ENCODE measurements at regions not wholly inside any gene's neighbourhood (a gene's known extent, or its start where the extent isn't known, plus 50 kb on each side); places are given as distances from the start of the nearest gene placed in this dataset.
"Not testable (repeated sequence)": the region's sequence is repeated elsewhere in the genome, so short reads cannot be mapped to it uniquely, and the experiment has no call there.

DNA sequence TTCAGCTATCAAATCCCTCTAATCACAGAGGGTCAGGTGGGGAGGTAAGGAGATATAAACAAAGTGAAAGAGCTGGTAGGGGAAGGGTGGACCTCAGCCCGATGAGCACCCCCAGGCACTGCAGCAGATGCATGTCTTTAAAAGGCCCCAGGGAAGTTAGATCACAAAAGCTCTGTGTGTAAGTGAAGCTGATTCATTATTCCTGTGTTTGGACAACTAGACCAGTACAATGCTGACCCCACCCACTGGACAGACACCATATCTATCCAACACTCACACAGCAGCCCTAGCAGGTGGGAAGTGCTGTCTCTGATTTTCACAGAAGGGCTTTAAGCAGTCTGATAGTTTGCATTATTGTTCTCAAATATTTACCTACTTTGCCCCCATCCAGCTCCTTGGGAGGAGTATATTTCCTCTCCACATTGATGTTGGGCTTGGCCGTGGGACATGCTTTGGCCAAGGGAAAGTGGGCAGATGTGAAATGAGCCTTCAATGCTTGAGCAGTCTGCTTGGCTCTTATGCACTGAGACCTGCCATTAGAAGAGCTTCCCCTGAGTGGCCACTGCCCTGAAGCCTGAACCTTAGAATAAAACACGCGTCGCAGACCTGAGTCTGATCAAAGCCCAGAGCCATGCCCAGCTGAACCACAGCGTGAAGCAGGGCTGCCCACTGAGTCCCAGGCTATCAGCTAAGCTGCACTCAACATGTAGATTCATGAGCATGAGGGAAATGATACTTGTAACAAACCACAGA lies 111.4 kb downstream of the COPS8 start:
- no peak for DNase-seq

DNA sequence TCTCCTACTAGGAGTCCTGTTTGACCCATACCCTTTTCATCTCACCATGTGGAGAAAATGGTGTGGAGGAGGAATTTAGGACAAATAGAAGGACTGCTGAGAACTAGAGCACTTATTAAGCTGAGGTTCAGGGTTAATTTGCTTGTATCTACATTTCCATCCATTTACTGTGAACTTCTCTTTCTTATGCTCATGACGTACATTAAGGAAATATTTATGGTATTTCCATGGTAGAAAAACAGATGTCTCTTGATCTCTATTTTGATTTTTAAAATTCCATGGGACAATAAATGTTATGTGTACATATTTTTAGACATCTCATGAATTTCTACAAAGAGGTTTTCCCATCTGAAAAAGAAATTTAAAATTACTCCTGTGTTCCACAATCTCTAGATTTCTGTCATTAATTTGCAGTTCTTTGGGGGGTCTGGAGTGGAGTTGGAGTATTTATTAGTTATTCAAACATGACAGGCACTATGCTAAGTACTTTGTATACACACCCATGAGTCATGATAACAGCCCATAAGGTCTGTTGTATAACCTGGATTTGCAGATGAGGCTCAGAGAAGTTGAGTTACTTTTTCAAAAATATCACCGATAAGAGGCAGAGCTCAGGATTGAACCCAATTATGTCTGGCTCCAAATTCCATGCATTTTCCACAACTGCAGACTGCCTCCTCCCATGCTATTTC lies 112.6 kb downstream of the COPS8 start:
- no peak for DNase-seq

DNA sequence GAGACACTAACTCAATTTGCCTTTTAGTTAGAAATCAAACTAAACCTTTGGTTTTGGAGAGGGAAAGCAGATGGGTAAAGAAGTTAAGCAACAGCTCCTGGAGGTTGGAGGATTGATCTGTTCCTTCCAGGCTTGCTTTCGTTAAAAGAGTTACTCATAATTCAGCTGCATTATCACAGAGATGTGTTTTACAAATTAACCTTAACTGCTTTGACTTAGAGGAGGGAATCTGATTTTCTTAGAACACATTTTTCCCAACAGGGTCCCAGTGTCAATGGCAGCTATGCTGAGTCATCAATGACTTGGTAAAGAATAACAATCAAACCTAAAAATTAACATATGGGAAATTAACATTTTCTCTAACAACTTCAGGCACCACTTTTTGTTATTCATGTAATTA lies 113.4 kb downstream of the COPS8 start:
- DNase-seq: no peak

DNA sequence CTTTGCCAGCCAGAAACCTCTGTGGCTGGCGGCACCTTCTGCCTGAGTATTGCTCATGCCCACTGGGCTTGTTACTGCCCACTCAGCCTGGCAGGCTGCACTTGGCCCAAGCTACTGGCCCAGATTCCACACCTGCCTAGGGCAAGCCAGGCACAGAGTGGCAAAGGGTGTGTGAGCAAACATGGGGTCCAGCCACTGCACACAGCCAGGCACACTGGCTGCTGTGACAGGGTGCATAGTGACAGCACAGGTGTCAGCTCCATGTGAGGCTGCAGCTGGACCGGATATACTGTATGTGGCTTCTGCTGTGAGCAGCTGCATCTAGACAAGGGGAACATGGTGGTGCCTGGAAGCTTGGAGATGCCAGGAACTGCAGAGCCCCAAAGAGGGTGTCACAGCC lies 113.9 kb downstream of the COPS8 start:
- DNase-seq: no peak

DNA sequence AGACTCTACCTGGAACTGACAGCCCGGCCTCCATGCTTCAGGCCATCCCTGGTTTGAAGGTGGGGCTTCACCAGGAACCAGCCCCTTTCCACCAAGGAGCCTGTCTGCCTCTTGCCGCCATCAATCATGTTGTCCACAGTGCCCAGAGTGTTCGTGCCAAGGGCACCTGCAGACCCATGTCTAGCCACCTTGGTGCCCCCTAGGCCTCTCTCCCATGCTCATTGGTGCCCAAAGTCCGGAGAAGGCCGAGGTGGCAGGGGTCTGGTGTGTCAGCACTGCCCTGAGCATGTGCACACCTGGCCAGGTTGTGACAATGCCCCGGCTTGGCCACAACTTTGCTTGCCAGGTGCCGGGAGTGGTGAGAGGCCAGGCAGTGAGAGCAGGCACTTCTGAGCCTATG lies 114.8 kb downstream of the COPS8 start:
- DNase-seq: no peak

DNA sequence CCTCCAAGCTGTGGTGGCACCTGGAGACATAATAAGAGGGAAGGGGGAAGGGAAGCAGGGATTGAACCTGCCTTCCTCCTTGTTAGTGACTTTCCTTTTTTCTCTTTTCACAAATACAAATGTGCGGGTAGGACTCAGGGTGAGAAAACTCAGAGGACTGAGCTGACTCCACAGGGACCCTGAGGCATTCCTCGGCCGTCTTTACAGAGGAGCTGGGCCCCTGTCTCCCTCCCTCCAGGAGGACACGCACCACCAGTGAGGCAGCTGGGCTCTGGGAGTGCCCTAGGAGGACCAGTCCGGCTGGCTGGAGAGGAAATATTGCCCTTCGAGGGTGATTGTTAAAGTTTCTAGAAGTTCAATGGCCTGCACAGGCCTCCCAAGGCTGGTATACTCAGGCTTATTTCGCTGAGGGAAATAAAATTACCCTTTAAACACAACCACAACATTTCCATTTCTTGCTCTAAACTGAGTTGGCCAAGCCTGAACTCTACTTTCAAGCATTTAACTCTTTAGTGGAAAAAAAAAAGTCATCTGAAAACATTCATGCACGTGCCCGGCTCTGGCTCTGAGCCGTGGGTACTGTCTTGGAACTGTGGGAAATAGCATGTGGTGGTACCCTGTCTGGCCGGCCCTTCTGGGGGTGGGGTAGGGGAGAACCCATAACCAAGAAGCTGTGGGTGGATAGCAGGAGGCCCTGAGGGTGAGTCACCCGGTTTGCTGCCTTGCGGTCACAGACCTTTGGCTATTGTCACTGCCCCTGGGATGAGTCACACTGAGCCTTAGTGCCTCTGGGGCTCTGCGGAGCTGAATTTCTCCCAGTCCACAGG lies 116.0 kb downstream of the COPS8 start:
- DNase-seq: no peak

DNA sequence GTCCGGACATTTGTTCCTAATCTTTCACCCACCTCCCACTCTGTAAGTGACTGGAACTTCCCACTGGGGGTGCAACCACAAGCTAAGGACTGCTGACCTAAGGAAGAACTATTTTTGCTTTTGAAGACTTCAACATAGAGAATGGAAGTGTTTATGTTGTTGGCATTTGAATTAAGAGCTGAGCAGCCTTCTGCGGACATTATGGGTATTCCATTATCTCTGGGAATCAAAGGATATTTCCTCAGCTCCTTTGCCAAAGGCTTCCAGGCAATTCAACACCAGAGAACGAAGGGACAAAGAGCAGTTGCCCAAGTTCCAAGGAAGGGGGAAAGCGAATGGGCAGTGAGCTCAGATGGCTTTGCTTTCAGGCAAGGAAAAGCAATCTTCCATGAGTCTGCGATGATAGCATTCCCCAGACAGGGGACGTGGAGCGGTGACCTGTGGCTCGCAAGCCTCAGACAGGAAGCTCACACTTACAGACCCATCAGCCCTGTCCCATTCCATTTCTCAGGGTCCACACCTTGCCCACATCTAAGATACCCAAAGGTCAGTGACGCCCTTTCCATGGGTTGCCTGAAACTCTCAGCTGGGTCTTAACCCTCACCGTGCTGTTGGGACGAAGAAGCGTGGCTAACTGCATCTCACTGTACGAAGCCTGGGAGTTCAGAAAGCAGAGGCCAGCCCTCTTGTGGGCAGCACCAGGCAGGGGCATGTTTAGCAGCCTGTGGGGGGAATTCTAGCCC lies 116.8 kb downstream of the COPS8 start:
- no peak for DNase-seq

DNA sequence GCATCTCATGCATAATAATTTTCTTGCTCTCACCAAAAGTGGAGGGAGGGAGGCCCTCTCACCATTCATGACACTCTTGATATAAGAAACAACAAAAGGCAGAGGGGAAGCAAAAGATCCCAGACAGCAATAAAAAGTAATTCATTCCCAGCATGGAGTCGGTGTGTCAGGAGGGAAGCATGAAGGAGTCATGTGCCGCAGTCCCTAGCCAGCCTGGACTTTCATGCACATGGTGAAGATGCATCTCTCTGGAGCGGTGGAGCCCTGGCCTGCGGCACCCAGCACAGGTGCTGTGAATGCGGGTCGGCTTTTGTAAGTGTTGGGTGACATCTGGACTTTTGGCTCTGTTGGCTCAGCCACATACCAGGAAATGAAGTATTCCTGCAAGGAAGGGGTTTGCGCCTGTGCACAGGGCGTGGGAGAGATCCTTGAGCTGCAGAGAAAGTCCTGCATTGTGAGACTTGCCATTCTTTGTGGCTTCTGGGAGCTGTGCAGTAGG lies 119.4 kb downstream of the COPS8 start:
- DNase-seq: no peak

DNA sequence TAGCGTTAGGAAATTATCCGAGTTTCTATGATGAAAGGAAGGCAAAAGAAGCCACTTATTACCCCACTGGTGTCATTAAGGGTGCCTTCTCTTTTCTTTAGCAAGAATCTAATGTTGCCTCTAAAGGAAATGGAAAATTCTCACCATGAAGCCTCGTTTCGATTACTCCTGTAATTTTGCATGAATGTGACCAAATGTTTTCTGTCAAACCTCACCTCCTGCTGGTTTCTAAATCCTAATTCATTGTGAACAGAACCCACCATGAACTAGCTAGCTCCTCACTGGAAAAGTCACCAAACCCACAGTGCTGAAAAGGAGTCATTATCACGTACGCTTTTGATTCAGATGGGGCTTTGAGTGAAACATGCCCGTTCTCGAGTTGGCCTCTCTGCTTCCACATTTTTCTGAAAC lies 119.9 kb downstream of the COPS8 start:
- no peak for DNase-seq

DNA sequence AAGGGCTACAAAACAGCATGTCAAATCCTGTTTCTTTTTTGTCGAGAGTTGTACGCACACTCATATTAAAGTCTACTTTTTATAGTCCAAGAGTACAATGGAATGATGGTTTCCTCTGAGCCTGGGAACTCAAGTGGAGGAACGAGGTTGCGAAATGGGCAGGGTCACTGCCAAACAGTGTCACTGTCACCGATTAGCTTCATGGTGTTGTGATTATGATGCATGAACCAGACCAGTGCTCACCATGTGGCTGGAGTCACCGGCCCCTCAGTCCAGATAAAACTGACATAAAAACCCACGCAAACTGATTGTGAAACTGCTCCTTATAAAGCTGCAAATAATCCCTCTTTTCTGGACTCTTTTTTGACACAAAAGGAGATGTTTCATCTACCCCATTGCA lies 122.0 kb downstream of the COPS8 start:
- DNase-seq: no peak

DNA sequence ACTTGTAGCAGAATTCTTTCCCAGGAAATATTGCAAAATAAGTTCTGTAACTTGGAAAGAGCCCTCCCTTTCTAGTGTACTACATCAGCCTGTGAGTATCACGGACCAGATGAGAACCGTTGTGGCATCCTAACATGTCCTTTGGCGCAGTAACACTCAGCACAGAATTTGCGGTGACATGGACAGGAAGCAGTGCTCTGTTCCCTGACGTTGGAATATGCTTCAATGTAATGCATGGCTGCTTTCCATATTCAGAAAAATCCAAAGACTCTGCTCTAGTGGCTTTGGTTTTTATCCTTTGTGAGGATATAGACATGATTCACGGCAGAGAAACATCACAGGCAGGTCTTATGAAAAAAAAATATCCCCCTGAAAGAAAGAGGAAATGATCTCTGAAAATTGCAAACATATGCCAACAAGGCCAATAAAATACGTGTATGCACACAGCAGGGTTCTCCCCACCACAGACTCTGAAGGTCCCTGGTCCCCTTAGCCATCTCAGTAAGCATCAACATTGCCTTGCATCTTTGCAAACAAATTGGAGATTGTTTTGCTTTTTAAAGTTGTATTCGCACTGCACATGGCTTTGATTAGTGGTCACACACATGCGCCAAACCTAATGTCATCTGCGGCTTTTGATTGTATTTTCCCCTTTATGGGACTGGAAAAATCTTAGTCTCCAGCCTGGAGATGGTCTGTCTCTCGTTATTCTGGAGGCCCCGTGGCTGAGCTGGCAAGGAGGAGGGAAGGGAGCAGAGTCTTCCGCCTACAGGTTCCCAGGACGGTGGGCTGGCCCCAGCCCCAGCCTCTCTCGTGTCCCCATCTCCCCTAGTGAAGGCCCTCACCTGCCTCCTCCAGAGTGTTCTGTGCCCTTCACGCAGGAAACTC lies 122.9 kb downstream of the COPS8 start:
- DNase-seq: no peak

DNA sequence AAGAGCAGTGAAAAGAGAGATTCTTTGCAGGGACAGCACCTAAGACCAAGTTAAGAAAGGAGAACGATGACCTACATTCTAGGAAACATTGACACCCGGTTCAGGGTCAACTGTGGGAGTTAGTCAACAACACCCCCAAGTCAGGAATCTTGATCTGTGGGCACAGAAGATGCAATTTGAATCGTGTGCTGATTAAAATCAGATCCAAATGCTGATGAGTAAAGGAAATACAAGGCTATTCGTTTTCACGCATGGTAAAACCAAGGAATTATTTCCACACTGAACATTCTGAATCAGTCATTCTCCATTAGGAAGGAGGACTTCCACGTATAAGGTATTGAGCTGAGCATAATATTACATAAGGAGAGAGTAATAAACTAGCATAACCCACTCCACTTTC lies 124.2 kb downstream of the COPS8 start:
- no peak for DNase-seq

DNA sequence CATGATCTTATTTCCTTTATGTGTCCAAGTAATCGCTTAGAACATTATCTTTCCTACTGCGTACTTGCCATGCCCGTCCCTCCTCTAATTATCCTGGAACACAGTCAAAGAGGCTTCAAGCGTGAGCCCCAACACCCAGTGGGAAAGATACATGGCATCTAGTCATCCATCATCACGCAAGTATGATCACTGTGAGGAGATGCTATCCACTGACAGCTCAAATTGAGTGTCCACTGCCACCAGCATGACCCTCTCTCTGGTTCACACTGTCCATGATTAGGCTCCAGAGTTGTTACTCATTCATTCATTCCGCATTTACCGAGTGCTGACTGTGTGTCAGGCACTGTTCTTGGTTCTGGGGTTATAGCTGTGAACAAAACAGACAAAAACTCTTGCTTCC lies 124.6 kb downstream of the COPS8 start:
- no peak for DNase-seq

DNA sequence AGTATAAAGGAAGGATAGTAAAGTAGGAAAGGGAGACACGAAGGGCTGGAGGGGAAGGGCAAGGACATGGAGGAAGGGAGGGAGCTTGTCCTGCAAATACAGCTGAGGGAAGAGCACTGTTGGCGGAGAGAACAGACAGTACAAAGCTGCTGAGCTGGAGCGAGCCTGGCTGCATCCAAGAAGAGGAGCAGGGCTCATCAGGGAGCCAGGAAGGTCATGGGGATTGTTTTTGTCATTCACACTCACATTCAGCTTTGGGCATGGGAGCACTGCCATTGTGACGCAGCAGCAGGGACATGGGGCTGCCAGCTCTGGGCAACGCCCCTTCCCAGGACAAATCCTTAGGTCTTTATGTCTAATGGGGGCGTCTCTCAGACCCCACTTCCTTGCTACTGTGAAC lies 125.1 kb downstream of the COPS8 start:
- DNase-seq: no peak

DNA sequence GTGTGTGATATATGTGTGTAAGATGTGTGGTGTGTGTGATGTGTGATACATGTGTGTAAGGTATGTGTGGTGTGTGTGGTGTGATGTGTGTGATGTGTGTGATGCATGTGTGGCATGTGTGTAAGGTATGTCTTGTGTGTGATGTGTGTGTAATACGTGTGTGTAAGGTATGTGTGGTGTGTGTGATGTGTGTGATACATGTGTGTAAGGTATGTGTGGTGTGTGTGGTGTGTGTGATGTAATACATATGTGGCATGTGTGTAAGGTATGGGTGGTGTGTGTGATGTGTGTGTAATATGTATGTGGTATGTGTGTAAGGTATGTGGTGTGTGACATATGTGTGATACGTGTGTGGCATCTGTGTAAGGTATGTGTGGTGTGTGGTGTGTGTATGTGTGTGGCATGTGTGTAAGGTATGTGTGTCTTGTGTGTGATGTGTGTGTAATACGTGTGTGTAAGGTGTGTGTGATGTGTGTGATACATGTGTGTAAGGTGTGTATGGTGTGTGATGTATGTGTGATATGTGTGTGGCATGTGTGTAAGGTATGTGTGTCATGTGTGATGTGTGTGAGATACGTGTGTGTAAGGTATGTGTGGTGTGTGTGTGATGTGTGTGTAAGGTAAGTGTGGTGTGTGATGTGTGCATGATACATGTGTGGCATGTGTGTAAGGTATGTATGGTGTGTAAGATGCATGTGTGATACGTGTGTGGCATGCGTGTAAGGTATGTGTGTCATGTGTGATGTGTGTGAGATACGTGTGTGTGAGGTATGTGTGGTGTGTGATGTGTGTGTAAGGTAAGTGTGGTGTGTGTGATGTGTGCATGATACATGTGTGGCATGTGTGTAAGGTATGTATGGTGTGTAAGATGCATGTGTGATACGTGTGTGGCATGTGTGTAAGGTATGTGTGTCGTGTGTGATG lies 126.9 kb downstream of the COPS8 start:
- DNase-seq: not testable (repeated sequence)

DNA sequence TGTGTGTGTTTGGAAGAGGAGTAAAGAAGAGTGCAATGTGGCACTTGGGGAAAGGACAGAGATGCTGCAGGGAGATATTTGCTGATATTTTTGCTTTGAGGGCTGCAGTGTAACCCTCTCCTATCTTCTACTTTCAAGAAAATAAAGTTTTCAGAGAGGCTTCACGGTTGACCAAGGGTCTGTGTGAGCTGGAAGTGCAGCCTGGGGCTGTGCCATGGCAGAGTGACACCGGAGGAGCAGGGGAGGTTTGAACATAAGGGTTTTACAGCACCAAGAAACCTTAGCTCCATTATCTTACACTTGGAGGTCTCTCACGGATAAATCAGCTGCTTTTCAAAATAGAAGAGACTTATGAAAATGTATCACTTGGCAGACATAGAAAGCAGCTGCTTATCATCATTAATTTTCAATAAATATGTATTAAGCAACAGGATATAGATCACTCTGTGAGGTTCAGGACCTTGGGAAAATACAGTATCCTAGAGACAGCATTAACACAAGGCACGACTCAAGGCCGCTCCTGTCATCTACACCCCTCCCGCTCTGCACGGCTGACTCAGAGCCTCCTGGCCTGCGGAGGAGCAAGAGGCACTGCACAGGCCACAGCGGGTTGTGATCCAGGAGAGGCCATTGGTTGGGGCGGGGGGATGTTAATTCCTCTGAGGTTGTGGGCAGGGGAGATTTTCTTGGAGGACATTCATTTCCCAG lies 127.8 kb downstream of the COPS8 start:
- DNase-seq: no peak

DNA sequence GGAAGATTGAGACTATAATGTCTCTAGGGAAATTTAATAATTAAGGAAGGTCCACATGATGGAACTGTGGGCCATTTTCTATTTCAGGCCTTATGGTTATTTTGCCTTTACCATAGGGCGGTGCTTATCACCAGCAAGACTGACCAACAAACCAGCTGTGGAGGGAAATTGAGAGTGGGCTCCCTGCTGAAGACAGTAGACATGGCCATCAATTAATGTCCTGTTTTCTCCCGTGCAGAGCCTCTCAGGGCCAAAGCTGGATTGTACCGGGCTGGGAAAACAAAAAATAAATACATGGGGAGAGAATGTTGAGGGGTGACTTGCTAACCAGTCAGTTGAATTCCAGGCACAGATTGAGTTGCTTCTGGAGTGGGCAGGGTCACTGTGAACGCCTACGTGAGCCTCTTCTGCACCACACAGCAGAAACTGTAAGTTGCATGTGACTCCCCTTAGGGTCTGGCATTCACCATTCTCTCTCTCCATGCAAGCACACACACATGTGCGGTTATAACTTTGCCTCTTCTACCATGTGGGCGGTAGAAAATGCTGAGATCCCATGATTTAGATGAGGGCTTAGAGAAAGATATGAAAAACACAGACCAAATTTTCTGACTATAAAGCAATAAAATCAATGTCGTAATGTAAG lies 128.5 kb downstream of the COPS8 start:
- DNase-seq: no peak

DNA sequence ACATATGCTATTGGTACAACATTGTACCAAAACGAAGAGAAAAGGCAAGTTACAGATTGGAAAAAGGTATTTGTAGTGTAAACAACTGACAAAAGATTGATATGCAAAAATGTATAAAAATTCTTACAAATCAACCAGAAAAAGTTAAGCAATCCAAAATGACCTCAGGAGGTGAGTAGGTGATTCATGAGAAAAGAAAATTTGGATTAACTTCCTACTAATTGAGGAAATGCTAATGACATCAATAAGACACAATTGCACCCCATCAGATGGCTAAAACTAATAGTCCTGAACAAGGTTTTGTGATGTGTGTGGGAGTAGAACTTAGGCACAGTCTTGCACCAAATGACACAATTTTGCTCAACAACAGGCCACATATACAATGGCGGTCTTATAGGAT lies 129.3 kb downstream of the COPS8 start:
- no peak for DNase-seq

DNA sequence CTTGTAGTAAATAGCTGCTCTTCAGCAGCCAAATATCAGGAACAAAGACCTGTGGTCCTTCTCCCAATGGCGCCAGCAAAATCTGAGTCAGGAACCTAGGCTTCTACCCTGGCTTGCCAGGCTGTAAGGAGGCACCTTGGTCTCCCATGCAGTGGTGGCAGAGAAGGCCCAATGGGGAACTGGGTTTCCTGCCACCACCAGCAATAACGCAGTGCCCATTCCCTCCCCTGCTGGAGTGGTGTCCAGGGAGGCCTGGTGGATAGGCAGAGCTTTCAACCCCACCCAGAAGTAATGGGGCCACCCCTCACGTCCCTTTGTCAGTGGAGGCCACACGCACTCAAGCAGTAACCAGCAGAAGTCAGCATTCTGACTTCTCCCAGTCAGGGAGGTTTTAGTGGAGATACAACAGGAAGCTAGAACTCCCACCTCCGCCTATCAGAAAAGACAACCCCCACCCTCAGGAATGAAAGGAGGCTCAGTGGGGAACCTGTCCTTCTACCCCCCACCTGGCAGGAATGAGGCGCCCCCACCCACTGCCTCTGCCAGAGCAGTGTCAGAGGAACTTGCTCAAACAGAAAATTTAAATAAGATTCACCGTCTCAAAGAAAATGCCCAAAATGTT lies 132.4 kb downstream of the COPS8 start:
- no peak for DNase-seq

Data from CD4-positive, alpha-beta T cell treated with Interleukin-4 for 4 hours (primary cell).